MCF 10A (cell line): ENCODE measurements at regions not wholly inside any gene's neighbourhood (a gene's known extent, or its start where the extent isn't known, plus 50 kb on each side); places are given as distances from the start of the nearest gene placed in this dataset.

Experiments used
- BruUV-seq: library from RNA; stranded (reverse); fragments of 400-500 nt; replicated peaks from 2 replicates; lab custom pipeline; 2021; lab: Mats Ljungman, UMichigan
- CTCF ChIA-PET: fragments of 300-600 bp; sonication (Branson Sonifier 250); formaldehyde crosslinking; extraction: SDS; loops from one replicate; lab custom pipeline; 2021; ENCODE audit warnings: antibody characterized with exemption, inconsistent platforms; lab: Yijun Ruan, JAX
- POLR2A ChIA-PET: fragments of 300-600, 350-650 bp; sonication (Branson Sonifier 250); formaldehyde crosslinking; extraction: SDS; loops from one replicate; lab custom pipeline; 2020; ENCODE audit warnings: antibody characterized with exemption, inconsistent platforms; lab: Yijun Ruan, JAX
- DNase-seq: peaks from one replicate; pipeline ENCODE4 v3.0.0-alpha.2; 2018; ENCODE audit not compliant: unreplicated experiment
- H3K27ac Mint-ChIP-seq: one replicate; pipeline ENCODE4 v1.8.0; 2022; ENCODE audit warnings: mild to moderate bottlenecking, low read depth, mixed read lengths; ENCODE audit not compliant: unreplicated experiment
- H3K27me3 Mint-ChIP-seq: one replicate; pipeline ENCODE4 v1.8.0; 2022; ENCODE audit warnings: mixed read lengths; ENCODE audit not compliant: insufficient read depth, unreplicated experiment
- H3K36me3 Mint-ChIP-seq: one replicate; pipeline ENCODE4 v1.8.0; 2022; ENCODE audit warnings: mild to moderate bottlenecking, moderate library complexity, mixed read lengths; ENCODE audit not compliant: insufficient read depth, unreplicated experiment
- H3K4me1 Mint-ChIP-seq: one replicate; pipeline ENCODE4 v1.8.0; 2022; ENCODE audit warnings: mixed read lengths; ENCODE audit not compliant: insufficient read depth, unreplicated experiment
- H3K4me3 Mint-ChIP-seq: one replicate; pipeline ENCODE4 v1.8.0; 2022; ENCODE audit warnings: mild to moderate bottlenecking, moderate library complexity, mixed read lengths; ENCODE audit not compliant: unreplicated experiment
- H3K9me3 Mint-ChIP-seq: one replicate; pipeline ENCODE4 v1.8.0; 2022; ENCODE audit warnings: mixed read lengths; ENCODE audit not compliant: unreplicated experiment
- CTCF ChIP-seq: fragments of 200-600 bp; IDR thresholded peaks from one replicate; pipeline ENCODE4 v1.8.0; 2022; ENCODE audit warnings: antibody characterized with exemption, mild to moderate bottlenecking; ENCODE audit not compliant: unreplicated experiment
- intact Hi-C: fragments of 100-400 bp; cut with micrococcal nuclease; formaldehyde crosslinking; loops from 2 replicates; pipeline ENCODE4 v1.14.1; 2022

- intact Hi-C loops, result no loop called here
- no peak for TF ChIP-seq CTCF
- no TSS peak for BruUV-seq
- POLR2A ChIA-PET, result no interaction called here
- Mint-ChIP-seq H3K9me3 (peaks cover 11% of the 10 kb centered on the region), H3K27me3 (no peaks in the 10 kb centered on the region), H3K36me3 (no peaks in the 10 kb centered on the region), H3K27ac (no peak overlapping the region), H3K4me3 (no peak overlapping the region), H3K4me1 (no peaks in the 10 kb centered on the region)
- CTCF ChIA-PET, result interaction anchor here (0.5 to 0.6 kb wide), 2 partner anchors 80 to 1790 kb away, joined by 3 to 4 read pairs; no protein-coding TSS in a partner anchor
- no peak for DNase-seq
These were observed 325.6 kb downstream of the TTLL7 start for GRCh38 chr1:83673312-83673711.

DNA sequence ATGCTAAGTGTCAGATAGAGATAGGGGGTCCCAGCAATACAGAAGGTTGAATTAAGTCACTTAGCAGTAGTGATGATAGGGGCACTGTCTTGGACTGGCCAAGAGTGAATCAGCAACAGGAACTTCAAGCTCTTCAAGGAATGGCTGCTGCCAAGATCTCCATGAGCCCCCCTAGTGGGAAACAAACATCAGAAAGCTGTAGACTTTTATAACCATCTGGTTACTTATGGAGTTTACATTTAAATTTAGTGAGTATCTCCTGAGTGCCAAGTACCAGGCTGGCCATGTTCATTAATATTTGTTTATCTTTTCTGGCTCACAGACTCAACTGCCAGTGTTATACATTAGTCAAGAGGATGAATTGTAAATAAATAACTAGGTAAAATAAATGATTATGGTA lies 327.3 kb downstream of the TTLL7 start:
- Mint-ChIP-seq H3K36me3 (no peaks in the 10 kb centered on the region), H3K4me1 (no peaks in the 10 kb centered on the region), H3K4me3 (no peak overlapping the region), H3K9me3 (peaks cover 17% of the 10 kb centered on the region), H3K27me3 (no peaks in the 10 kb centered on the region), H3K27ac (no peak overlapping the region)
- BruUV-seq, result no TSS peak
- intact Hi-C loops, result no loop called here
- POLR2A ChIA-PET, result no interaction called here
- DNase-seq, result no peak
- no peak for TF ChIP-seq CTCF
- CTCF ChIA-PET, result no interaction called here

DNA sequence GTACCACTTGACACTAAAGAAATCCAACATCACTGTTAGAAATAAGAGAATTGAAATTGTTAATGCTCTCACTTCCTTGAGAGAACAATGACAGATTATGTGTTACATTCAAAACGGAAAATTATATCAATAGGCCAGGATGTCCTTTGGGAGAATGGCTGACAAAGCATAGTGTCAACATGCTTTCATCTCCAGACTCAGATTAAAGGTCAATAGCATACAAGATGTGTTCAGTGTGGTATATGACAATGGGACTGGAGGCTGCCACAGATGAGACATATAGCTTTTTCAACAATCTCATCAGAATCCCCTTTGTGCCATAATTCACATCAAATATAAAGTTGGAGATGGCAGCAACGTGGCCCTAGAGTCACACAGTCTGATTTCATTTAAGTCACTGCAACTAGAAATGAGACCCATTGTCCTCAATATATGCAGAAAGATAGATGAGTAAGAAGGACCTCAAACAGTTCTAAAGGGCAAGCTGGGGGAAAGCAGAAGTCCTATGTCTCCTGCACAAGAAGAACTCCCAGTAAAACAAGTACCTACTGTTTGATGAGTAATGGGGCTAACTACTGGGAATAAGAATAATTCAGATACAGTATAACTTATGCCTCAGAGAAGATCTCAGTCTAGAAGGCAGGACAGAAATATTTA lies 327.9 kb downstream of the TTLL7 start:
- BruUV-seq, result no TSS peak
- ChIA-PET POLR2A (no interaction called here), CTCF (no interaction called here)
- no peak overlapping the region for H3K4me3 Mint-ChIP-seq
- no peak overlapping the region for H3K27ac Mint-ChIP-seq
- no peaks in the 10 kb centered on the region for H3K4me1 Mint-ChIP-seq
- no peak for DNase-seq
- no peaks in the 10 kb centered on the region for H3K36me3 Mint-ChIP-seq
- TF ChIP-seq CTCF, result no peak
- no peaks in the 10 kb centered on the region for H3K27me3 Mint-ChIP-seq
- intact Hi-C loops, result no loop called here
- peaks cover 12% of the 10 kb centered on the region for H3K9me3 Mint-ChIP-seq

GRCh38 chr1:83641796-83642443 lies 357.0 kb downstream of the TTLL7 start:
- DNase-seq, result no peak
- no peak overlapping the region for H3K27ac Mint-ChIP-seq
- H3K27me3 Mint-ChIP-seq, result no peaks in the 10 kb centered on the region
- H3K4me3 Mint-ChIP-seq, result no peak overlapping the region
- intact Hi-C loops, result loop anchor here (10.0 kb wide), 1 partner anchor 87 kb away; no protein-coding TSS in a partner anchor
- peaks cover 5% of the 10 kb centered on the region for H3K4me1 Mint-ChIP-seq
- H3K36me3 Mint-ChIP-seq, result no peaks in the 10 kb centered on the region
- no peaks in the 10 kb centered on the region for H3K9me3 Mint-ChIP-seq
- ChIA-PET POLR2A (no interaction called here), CTCF (no interaction called here)
- BruUV-seq, result no TSS peak
- no peak for TF ChIP-seq CTCF
